ENCODE measurements at regions not wholly inside any gene's neighbourhood (a gene's known extent, or its start where the extent isn't known, plus 50 kb on each side); places are given as distances from the start of the nearest gene placed in this dataset.

- H4K20me1 ChIP-seq (ENCODE audit: control insufficient read depth, insufficient read depth, insufficient read length): no peaks in the 10 kb centered on the region
- H4K91ac ChIP-seq (ENCODE audit: insufficient read length, low read depth, low read length): no peak overlapping the region
- no peak overlapping the region for H2BK12ac ChIP-seq (ENCODE audit: insufficient read length, low read depth, low read length)
- H3K36me3 Mint-ChIP-seq (ENCODE audit: insufficient read depth in 1 of 3, low read depth in 3 of 3): 0 out of 7 replicates have a peak, but pooled peaks cover 0 to 4% (median 0%) of the 10 kb centered on the region in 3 experiments
- H3K4ac ChIP-seq (ENCODE audit: low read depth, low read length): no peak overlapping the region
- no peaks in the 10 kb centered on the region; a peak in 1 of 5 replicates for H3K9me3 Mint-ChIP-seq
- H3K9me3 ChIP-seq (ENCODE audit: control insufficient read depth, low read depth, low read length): no peaks in the 10 kb centered on the region
- no peaks in the 10 kb centered on the region for H3K4me1 Mint-ChIP-seq
- no peaks in the 10 kb centered on the region for H3K27me3 Mint-ChIP-seq (ENCODE audit: low read depth)
- no peaks in the 10 kb centered on the region for H3K27me3 ChIP-seq (ENCODE audit: insufficient read depth, low read length)
- H3K4me1 ChIP-seq (ENCODE audit: insufficient read depth, low read length): no peaks in the 10 kb centered on the region
- H2BK5ac ChIP-seq (ENCODE audit: insufficient read length, low read length): no peak overlapping the region
- no peak overlapping the region for H3K27ac Mint-ChIP-seq
- H3K27ac ChIP-seq (ENCODE audit: insufficient read length, low read depth, low read length): no peak overlapping the region
- H4K8ac ChIP-seq (replicated peaks; ENCODE audit: insufficient read length, low read depth, low read length): no peak overlapping the region
- no peak overlapping the region for H3K9ac ChIP-seq (ENCODE audit: extremely low read depth, insufficient read length, low read length)
- H3K4me2 ChIP-seq (ENCODE audit: insufficient read depth, insufficient read length, low read length): no peak overlapping the region
- no peaks in the 10 kb centered on the region for H3K79me2 ChIP-seq (ENCODE audit: insufficient read depth, low read length)
- no peak overlapping the region for H2AK5ac ChIP-seq (ENCODE audit: insufficient read length, low read length)
- no peak for TF ChIP-seq CTCF (conservative IDR thresholded peaks at IDR 0.05)
- no peak overlapping the region for H2BK120ac ChIP-seq (ENCODE audit: low read depth, low read length, poor library complexity, severe bottlenecking)
- no peak overlapping the region for H3K14ac ChIP-seq (ENCODE audit: insufficient read depth, low read length)
- DNase-seq: no peak
- H3K56ac ChIP-seq (ENCODE audit: insufficient read length, low read depth, low read length): no peak overlapping the region
- no peak overlapping the region for H3K4me3 Mint-ChIP-seq
- no peak overlapping the region for H3T11ph ChIP-seq (ENCODE audit: low read length)
- H2BK20ac ChIP-seq (ENCODE audit: low read depth, low read length, poor library complexity, severe bottlenecking): no peak overlapping the region
- no peak overlapping the region for H3K23ac ChIP-seq (ENCODE audit: insufficient read length, low read depth, low read length)
- H4K5ac ChIP-seq (ENCODE audit: insufficient read length, low read depth, low read length): no peak overlapping the region
- H3K79me1 ChIP-seq (ENCODE audit: insufficient read depth, low read depth, low read length, poor library complexity, severe bottlenecking): no peaks in the 10 kb centered on the region
- H2AFZ ChIP-seq (ENCODE audit: low read length): no peak overlapping the region
- H3K18ac ChIP-seq (ENCODE audit: insufficient read length, low read depth, low read length): no peak overlapping the region
- no peak overlapping the region for H2BK15ac ChIP-seq (ENCODE audit: low read depth, low read length)
- WGBS (ENCODE audit: extremely low coverage, insufficient read length, low lambda C conversion rate): no CpG with 5 or more reads among the region's 4 CpGs
- no peaks in the 10 kb centered on the region for H3K23me2 ChIP-seq (ENCODE audit: insufficient read length, low read depth, low read length, poor library complexity, severe bottlenecking)
Observed at GRCh38 chr2:14422426-14422825, 210.1 kb upstream of the LRATD1 start.
